Lung (tissue), 11 donors: ENCODE measurements at regions not wholly inside any gene's neighbourhood (a gene's known extent, or its start where the extent isn't known, plus 50 kb on each side); places are given as distances from the start of the nearest gene placed in this dataset.
A peak's percentile ranks its signal among the peaks of the same experiment; 100 is the strongest.

Experiments
- ATAC-seq: fragments of 200-7000 bp; cut with Tn5 transposase; one replicate; pipeline ENCODE4 v1.9.1; 2020; ENCODE audit warnings: moderate number of reproducible peaks; ENCODE audit not compliant: insufficient read depth, low FRiP score
- DNase-seq, 3 donors: peaks; one replicate each; pipeline ENCODE4 v3.0.0-alpha.2; 2013 to 2017
- H3K27ac ChIP-seq, 2 donors: one replicate each; pipeline ENCODE4 v1.5.1; 2013; ENCODE audit warnings: mild to moderate bottlenecking in 2 of 2, moderate library complexity in 2 of 2, control low read depth in 1 of 2, inconsistent platforms in 1 of 2, low read depth in 1 of 2, low read length in 1 of 2
- H3K27me3 ChIP-seq, 3 donors: one replicate each; pipeline ENCODE4 v1.5.1; 2013; ENCODE audit warnings: low read length in 2 of 3; ENCODE audit not compliant: control insufficient read depth in 3 of 3, insufficient read depth in 3 of 3
- H3K36me3 ChIP-seq, 4 donors: one replicate each; pipeline ENCODE4 v1.5.1; 2013; ENCODE audit warnings: low read length in 4 of 4, mild to moderate bottlenecking in 1 of 4, moderate library complexity in 1 of 4; ENCODE audit not compliant: control insufficient read depth in 4 of 4, insufficient read depth in 4 of 4
- H3K4me1 ChIP-seq, 5 donors: one replicate each; pipeline ENCODE4 v1.5.1; 2013; ENCODE audit warnings: low read length in 5 of 5, mild to moderate bottlenecking in 2 of 5, moderate library complexity in 1 of 5; ENCODE audit not compliant: control insufficient read depth in 5 of 5, insufficient read depth in 5 of 5
- H3K4me3 ChIP-seq: one replicate; pipeline ENCODE4 v1.5.1; 2013; ENCODE audit warnings: mild to moderate bottlenecking, control low read depth, moderate library complexity
- H3K9ac ChIP-seq, 2 donors: one replicate each; pipeline ENCODE4 v1.5.1; 2013; ENCODE audit warnings: low read length in 2 of 2, control low read depth in 1 of 2; ENCODE audit not compliant: insufficient read depth in 1 of 2
- H3K9me3 ChIP-seq, 4 donors: one replicate each; pipeline ENCODE4 v1.5.1; 2013; ENCODE audit warnings: low read length in 3 of 4, mild to moderate bottlenecking in 1 of 4, moderate library complexity in 1 of 4; ENCODE audit not compliant: control insufficient read depth in 4 of 4, insufficient read depth in 3 of 4
- CTCF ChIP-seq: IDR thresholded peaks from 2 replicates; pipeline ENCODE4 v1.5.1; 2012; ENCODE audit warnings: mild to moderate bottlenecking; ENCODE audit errors: control extremely low read depth, extremely low read depth
- WGBS, 2 donors: extraction: QIAGEN DNeasy Blood & Tissue Kit; methylation state at CpG; one replicate each; pipeline ENCODE4 v1.1.7; 2013; 5-methylcytosine and 5-hydroxymethylcytosine counted together
- donor health status: control.
- donor health status: control.
- donor health status: Bipolar disorder and iron deficiency.
- donor health status: healthy.
- donor health status: DM: yes; HTN: yes; CAD: no.

- Histone ChIP-seq H3K4me1 (peaks cover 0 to 14% (median 5%) of the 10 kb centered on the region in 5 donors), H3K36me3 (no peaks in the 10 kb centered on the region), H3K9ac (no peak overlapping the region), H3K4me3 (no peak overlapping the region), H3K27me3 (no peaks in the 10 kb centered on the region), H3K27ac (no peak overlapping the region), H3K9me3 (peaks cover 0 to 2% (median 0%) of the 10 kb centered on the region in 4 donors)
- 86 to 88% methylated on average over 10 of the region's 10 CpGs for WGBS, 2 donors
- no peak for TF ChIP-seq CTCF
- ATAC-seq (no peak), DNase-seq (peak; percentile 26 to 39 (median 29))
Observed at GRCh38 chr11:116065191-116065895, 561.1 kb upstream of the CADM1 start.

GRCh38 chr11:116062490-116063171 is 558.4 kb upstream of the CADM1 start:
- no peak for TF ChIP-seq CTCF
- H3K27me3 ChIP-seq, result no peaks in the 10 kb centered on the region
- ATAC-seq (no peak), DNase-seq (peak; percentile 29 to 44 (median 32))
- peaks cover 0 to 13% (median 5%) of the 10 kb centered on the region in 5 donors for H3K4me1 ChIP-seq
- 19 to 31% methylated on average over 11 of the region's 11 CpGs for WGBS, 2 donors
- peaks cover 0 to 2% (median 0%) of the 10 kb centered on the region in 4 donors for H3K9me3 ChIP-seq
- H3K4me3 ChIP-seq, result no peak overlapping the region
- no peaks in the 10 kb centered on the region for H3K36me3 ChIP-seq
- H3K27ac ChIP-seq, result no peak overlapping the region
- H3K9ac ChIP-seq, result no peak overlapping the region

- no peak overlapping the region for H3K9ac ChIP-seq
- peaks cover 0 to 13% (median 5%) of the 10 kb centered on the region in 5 donors for H3K4me1 ChIP-seq
- peaks cover 0 to 2% (median 0%) of the 10 kb centered on the region in 4 donors for H3K9me3 ChIP-seq
- no peak overlapping the region for H3K4me3 ChIP-seq
- whole genome bisulfite sequencing, 2 donors, result 73 to 79% methylated on average over 4 of the region's 4 CpGs
- no peak for TF ChIP-seq CTCF
- DNase-seq (no peak), ATAC-seq (no peak)
- no peaks in the 10 kb centered on the region for H3K27me3 ChIP-seq
- H3K27ac ChIP-seq, result no peak overlapping the region
- H3K36me3 ChIP-seq, result no peaks in the 10 kb centered on the region
Observed at GRCh38 chr11:116062129-116062489, 557.9 kb upstream of the CADM1 start.
